ENCODE measurements at regions not wholly inside any gene's neighbourhood (a gene's known extent, or its start where the extent isn't known, plus 50 kb on each side); places are given as distances from the start of the nearest gene placed in this dataset.

- no peak for TF ChIP-seq HDAC6 (IDR thresholded peaks at IDR 0.05; ENCODE audit: low read depth, low read length)
Measured at GRCh38 chr4:125049711-125050110, 265.0 kb upstream of the FAT4 start (continued).

GRCh38 chr4:125045311-125045710 lies 269.4 kb upstream of the FAT4 start:
- Histone ChIP-seq H2BK5ac (ENCODE audit: low read depth, low read length) (no peak overlapping the region), H4K20me1 (replicated peaks in 1 of 2; ENCODE audit: control insufficient read depth in 1 of 2, insufficient read depth in 2 of 2, low read length in 2 of 2) (no peaks in the 10 kb centered on the region), H4K5ac (ENCODE audit: insufficient read length, low read depth, low read length) (no peak overlapping the region), H4K91ac (replicated peaks; ENCODE audit: insufficient read length, low read length) (no peak overlapping the region), H2BK15ac (ENCODE audit: low read length) (no peak overlapping the region), H3K9me3 (ENCODE audit: insufficient read depth in 2 of 2, low read depth in 1 of 2, low read length in 1 of 2) (no peaks in the 10 kb centered on the region), H3K79me1 (ENCODE audit: low read depth, low read length) (no peaks in the 10 kb centered on the region), H3K23me2 (ENCODE audit: low read depth, low read length) (no peaks in the 10 kb centered on the region), H2AK5ac (ENCODE audit: low read depth, low read length) (no peak overlapping the region), H3K4me1 (replicated peaks in 1 of 4; ENCODE audit: control insufficient read depth in 3 of 4, insufficient read depth in 4 of 4, low read length in 3 of 4) (no peaks in the 10 kb centered on the region), H3K4me3 (ENCODE audit: extremely low read depth in 1 of 4, insufficient read depth in 2 of 4, low read depth in 3 of 4, low read length in 4 of 4) (no peak overlapping the region), H3K27ac (ENCODE audit: low read depth, low read length) (no peak overlapping the region), H3K56ac (replicated peaks; ENCODE audit: insufficient read length, low read depth, low read length) (no peak overlapping the region), H3K27me3 (replicated peaks in 1 of 4; ENCODE audit: control insufficient read depth in 3 of 4, extremely low read depth in 1 of 4, insufficient read depth in 3 of 4, low read length in 3 of 4) (no peaks in the 10 kb centered on the region), H3K9ac (replicated peaks in 1 of 4; ENCODE audit: extremely low read depth in 1 of 4, low read depth in 3 of 4, low read length in 3 of 4) (no peak overlapping the region), H2BK20ac (ENCODE audit: low read length) (no peak overlapping the region), H3K18ac (ENCODE audit: extremely low read depth, low read length) (no peak overlapping the region), H3K4ac (replicated peaks; ENCODE audit: insufficient read length, low read depth, low read length) (no peak overlapping the region), H3K23ac (ENCODE audit: insufficient read length) (no peak overlapping the region), H2BK120ac (replicated peaks; ENCODE audit: low read depth, low read length) (no peak overlapping the region), H3K14ac (ENCODE audit: insufficient read length) (no peak overlapping the region), H3K79me2 (ENCODE audit: control insufficient read depth in 1 of 2, insufficient read depth in 2 of 2, low read length in 2 of 2) (no peaks in the 10 kb centered on the region), H2BK12ac (ENCODE audit: low read depth, low read length) (no peak overlapping the region), H3K4me2 (ENCODE audit: insufficient read depth in 1 of 2, low read depth in 2 of 2, low read length in 2 of 2) (no peak overlapping the region), H3K36me3 (ENCODE audit: control insufficient read depth in 2 of 4, insufficient read depth in 4 of 4, low read length in 3 of 4) (no peaks in the 10 kb centered on the region), H4K8ac (ENCODE audit: extremely low read depth, insufficient read depth, low read length) (no peak overlapping the region), H2AFZ (ENCODE audit: low read length) (no peak overlapping the region)
- DNase-seq (ENCODE audit: low read depth in 1 of 2, low spot score in 2 of 2): no peak
- no peak for TF ChIP-seq CTCF (IDR thresholded peaks at IDR 0.05; ENCODE audit: control extremely low read depth in 1 of 3, insufficient read depth in 1 of 3, low read depth in 1 of 3, low read length in 3 of 3)
- POLR2A ChIA-PET (ENCODE audit: partially characterized antibody): no interaction called here
- FAIRE-seq: no peak
- CTCF ChIA-PET (ENCODE audit: partially characterized antibody): no interaction called here

All from H1 (cell line).